Left renal cortex interstitium (tissue), 4 donors: ENCODE measurements at regions not wholly inside any gene's neighbourhood (a gene's known extent, or its start where the extent isn't known, plus 50 kb on each side); places are given as distances from the start of the nearest gene placed in this dataset.

Experiments
- DNase-seq, 4 donors: peaks; one replicate each; pipeline ENCODE4 v3.0.0-alpha.2; 2013; ENCODE audit warnings: low read depth in 4 of 4, low spot score in 2 of 4, missing footprints in 1 of 4

DNA sequence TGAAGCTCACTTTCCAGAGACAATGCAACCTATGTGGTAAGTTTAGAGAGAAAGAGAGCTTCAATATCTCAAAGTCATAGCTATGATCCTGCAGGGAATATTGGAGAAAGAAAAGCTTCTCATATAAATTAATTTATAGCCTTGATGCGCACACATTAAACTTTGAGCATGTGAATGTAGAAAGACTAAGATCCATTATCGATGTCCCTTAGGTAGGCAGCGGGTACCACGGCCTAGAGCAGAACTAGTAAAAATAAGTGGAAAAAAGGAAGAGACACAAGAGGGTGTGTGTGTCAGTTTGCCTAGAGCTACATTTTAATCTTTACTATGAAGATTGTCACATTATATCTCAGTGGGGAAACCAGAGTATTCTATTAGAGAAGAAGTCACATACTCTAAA lies 685.6 kb downstream of the AMY1C start:
- DNase-seq, result no peak

DNA sequence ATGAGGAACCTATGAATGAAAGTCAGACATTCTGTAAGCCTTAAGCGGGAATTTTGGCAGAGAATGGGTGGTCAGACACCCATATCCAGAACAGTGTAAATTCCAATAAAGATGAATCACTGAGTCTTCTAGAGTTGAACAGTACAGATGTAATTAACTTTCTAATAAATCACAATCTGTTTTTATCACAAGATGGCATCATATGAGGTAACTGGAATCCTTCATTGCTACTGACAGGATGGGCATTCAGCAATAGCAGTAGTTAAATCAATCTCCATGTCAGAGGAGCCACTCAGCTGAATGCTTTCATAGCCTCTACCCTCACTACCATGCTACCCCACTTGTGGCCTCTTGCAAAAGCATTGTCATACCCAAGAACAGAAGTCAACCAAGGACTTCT lies 690.3 kb downstream of the AMY1C start:
- DNase-seq, result no peak

DNA sequence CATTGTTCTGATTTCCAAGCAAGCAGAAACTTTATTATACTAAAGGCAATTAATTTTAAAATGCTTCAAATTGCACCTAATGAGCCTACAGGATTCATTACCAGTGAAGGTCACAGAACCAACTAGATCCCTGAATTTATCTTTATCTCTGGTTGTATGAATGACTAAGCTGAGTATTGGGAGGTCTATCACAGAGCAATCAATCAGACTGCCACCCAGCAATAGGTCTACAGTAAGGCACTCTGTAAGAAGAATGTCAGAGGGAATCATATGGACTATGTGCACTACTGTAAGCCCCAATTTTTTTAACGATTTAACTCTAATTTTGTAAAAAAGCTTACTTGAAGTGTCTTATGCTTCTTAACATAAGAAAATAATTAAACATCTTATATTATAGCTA lies 707.0 kb downstream of the AMY1C start:
- no peak for DNase-seq

DNA sequence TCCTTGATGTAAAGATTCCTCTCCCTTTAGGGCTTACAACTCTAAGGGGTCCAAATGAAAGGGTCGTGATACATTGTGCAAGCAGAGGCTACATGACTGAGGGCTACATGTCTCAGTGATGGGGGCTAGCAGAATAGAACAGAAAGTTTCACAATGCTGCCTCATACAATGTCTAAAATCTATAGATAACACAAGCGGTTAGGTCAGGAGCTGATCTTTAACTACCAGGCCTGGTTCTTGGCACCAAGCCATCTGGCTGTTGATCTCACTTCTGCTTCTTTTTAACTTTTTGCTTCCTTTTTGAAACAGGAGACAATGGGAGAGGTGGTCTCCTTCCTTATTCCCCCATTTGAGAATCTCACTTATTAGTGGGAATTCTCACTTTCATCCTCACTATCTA lies 710.2 kb downstream of the AMY1C start:
- no peak for DNase-seq

DNA sequence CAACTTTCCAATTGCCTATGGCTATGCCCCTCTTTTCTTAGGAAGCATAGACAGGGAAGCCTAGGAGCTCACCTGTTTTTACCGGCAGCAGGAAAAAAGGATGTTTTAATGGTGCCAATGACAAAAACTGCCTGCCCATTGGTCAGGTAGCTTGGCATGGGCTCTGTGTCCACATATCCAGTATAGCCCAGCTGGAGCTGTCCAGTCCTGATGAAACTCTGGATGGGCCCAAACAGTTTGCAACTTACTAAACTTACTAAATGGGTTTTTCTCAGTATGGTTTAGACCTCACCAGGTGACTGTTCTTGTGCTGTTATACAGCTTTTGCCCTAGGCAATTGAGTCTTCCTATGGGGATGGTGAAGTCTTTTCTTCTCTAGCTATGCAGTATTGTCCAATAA lies 711.2 kb downstream of the AMY1C start:
- DNase-seq, result no peak

DNA sequence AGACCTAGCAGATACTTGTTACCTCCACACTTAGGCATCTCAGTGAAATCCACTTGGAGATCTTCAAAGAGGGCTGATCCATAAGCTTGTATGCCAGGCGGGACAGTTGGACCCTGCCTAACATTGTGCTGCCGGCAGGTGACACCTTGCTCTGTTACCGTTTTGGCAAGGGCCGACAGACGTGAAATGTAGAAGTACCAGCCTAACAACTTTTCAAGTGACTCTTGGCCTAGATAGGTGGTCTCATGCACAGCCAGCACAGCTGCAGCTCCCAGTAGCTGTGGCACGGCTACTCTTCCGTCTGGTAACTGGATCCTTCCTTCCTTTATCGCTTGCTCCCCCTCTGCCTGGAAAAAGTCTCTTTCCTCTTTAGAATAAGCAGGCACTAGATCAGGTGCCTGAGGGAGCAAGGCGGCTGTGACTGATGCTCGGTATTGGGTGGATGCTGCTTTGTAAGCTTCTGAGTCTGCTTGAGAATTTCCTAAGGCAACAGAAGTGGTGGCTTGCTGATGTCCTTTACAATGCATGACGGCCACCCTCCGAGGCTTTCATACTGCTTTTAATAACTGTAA lies 713.5 kb downstream of the AMY1C start:
- DNase-seq, result no peak

DNA sequence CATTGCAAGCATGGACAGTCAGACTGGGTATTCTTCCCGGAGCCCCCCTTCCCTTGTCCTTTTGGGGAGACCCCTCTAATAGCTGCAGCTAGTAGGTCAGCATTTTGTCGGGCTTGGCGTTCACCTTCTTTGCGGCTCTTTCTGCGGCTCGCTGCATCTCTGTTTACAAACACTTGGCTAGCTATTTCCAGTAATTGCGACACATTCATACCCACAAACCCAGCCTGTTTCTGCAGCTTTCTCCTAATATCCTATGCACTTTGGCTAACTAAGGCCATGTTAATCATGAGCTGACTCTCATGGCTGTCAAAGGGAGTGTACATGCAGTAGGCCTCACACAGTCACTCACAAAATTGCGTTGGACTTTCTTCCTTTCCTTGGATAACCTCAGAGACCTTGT lies 716.4 kb downstream of the AMY1C start:
- no peak for DNase-seq

DNA sequence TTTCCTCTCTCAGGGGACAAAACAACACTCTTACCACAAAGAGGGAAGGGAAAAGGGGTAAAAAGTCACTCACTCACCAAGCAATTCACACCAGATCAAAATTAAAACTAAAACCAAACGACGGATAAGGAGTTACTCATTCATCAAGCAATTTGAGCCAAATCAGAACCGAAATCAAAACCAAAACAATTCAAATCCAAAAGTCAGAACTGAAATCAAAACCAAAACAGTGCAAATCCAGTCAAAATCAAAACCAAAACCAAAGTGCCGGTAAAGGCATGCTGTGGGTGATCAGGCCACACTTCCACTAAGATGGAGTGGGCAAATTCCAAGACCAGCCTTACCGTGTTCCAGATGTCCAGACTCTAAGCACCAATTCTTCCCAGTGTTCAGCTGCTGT lies 717.9 kb downstream of the AMY1C start:
- no peak for DNase-seq

DNA sequence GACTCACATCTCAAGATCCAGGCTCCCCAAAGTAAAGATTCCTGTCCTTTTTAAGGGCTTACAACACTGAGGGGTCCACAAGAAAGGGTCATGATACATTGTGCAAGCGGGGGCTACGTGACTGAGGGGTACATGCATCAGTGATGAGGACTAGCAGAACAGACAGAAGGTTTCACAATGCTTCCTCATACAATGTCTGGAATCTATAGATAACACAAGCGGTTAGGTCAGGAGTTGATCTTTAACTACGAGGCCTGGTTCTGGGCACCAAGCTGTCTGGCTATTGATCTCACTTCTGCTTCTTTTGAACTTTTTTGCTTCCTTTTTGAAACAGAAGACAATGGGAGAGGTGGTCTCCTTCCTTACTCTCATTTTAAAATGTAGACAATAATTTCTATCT lies 718.6 kb downstream of the AMY1C start:
- DNase-seq, result no peak

DNA sequence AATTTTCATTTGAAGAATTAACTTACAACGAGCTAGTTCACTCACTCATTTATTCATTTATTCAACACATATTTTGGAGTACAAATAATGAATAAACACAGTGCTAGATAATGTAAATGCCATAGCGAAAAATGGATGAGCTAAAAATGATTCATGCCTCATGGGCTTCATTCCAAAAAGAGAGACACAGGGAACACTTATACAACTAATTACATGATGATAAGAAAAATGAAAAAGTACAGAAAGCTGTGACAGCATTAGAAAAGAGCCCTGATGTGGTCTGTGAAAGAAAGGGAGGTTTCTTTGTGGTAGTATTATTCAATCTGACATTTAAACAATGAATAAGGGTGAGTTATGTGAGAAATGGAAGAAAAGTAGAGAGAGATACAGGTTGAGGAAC lies 726.4 kb downstream of the AMY1C start:
- no peak for DNase-seq

DNA sequence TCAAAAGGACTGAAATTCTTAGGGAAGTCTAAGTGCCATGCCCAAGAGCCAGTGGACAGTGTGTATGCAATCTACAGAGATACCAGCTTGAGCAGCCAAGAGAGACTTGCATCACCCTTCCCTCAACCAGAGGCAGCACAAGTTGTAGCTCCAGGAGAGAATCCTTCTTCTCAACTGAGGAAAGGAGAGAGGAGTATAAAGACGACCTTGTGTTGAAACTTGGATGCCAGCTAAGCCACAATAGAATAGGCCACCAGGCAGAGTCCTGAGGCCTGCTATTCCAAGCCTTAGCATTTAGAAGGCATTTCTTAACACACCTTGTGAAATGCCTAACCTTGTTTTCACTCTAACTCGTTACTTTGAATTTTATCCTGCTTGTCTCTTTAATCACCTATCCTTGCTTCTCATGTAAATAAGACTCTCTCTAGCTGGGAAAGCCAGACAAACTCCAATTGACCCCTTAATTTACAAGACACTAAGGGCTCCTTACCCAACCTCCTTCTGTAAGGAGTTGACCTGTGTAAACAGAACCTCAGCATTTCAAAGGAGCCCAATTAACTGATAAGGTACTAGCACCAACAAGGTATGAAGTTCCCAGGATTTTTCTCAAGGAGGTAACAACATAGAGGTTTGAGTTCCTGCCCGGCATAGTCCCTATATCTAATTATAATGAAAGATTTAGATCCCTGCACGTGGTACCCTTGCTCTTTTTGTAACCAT lies 738.8 kb downstream of the AMY1C start:
- DNase-seq, result no peak

DNA sequence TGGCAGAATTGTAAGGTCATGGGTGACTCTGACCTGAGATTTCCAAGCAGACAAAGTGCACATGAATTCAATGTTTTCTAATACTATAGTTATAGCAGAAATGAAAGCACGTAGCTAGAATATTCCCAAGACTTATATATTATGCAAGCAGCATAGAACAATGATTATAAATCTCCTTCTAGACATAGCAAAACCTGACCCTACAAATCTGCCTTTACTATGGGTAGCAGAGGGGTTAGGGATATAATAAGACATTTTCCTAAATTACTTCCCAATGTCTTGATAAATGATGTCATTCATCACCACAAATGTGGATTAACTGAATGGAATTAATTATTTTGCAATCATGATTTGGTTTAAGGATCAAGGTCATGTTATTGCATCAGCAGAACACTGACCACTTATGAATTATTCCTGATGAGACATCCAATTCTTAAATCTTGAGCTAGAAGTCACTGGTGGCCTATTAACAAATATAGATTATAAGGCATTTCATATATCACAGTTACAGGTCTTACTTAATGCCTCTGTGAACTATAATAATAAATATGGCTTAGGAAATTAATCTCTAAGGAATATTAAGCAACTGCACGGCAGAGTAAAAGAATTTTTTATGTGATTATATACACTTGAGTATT lies 776.6 kb downstream of the AMY1C start:
- DNase-seq, result no peak

DNA sequence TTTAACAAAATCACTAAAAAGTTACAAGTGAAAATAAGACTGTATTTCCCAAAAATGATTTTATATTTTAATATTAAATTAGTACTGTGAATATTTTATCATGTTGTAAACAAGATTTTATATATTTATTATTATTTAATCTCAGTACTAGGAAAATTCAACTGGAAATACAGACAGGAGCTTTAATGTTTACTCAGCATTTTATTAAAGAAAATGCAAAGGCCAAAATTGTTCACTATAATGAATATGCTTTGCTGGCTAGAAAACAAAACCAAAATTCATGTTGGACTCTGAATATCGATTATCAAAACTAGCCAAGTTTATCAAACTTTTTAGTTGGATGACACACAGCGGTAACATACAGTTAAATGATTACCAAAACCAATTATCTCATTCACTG lies 782.3 kb downstream of the AMY1C start:
- no peak for DNase-seq

DNA sequence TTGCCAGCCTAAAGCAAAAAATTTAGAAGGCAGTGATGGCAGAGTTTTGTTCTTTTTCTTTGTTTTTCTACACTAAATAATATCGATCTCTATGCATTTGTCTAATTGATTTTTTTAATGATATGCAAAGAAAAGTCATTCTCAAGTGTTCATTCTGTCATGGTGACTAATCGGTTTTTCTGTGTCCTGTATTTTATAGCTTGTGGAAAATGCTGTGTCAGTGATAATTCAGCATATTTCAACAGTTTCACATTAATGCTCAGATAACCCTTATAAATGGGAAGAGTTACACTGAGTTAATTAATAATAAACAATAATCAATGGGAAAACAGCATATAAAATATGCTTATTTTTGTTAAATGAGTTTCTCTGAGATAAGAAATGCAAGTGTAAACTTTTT lies 824.9 kb downstream of the AMY1C start:
- no peak for DNase-seq

DNA sequence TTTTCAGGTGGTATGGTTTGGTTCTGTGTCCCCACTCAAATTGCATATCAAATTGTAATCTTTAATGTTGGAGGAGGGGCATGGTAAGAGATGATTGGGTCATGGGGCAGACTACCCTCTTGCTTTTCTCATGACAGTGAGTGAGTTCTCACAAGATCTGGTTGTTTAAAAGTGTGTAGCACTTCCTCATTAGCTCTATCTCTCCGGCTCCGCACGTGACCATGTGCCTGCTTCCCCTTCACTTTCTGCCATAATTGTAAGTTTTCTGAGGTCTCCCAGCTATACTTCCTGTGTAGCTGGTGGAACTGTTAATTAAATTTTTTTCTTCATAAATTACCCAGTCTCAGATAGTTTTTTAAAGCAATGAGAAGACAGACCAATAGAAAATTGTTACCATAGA lies 843.2 kb downstream of the AMY1C start:
- no peak for DNase-seq

DNA sequence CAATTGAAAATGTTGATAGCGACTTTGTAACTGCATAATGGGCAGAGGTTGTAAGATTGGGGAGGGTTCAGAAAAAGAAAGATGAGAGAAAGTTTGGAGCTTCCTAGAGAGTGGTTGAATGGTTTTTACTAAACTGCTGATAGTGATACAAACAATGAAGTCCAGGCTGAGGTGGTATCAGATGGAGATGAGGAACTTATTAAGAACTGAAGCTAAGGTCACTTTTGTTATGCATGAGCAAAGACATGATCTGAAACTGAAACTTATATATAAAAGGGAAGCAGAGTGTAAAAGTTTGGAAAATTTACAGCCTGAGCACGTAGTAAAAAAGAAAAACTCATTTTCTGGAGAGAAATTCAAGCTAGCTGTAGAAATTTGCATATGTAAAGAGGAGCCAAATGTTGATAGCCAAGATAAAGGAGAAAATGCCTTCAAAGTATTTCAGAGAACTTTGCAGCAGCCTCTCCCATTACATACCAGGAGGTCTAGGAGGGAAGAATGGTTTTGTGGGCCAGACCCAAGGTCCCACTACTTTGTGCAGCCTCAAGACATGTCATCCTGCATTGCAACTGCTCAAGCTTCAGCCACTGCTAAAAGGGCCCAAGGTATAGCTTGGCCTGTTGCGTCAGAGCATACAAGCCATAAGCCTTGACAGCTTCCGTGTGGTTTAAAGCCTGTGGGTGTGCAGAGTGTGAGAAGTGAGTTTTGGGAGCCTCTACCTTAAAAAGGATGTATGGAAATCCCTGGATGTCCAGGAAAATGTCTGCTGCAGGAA lies 843.9 kb downstream of the AMY1C start:
- DNase-seq, result no peak

DNA sequence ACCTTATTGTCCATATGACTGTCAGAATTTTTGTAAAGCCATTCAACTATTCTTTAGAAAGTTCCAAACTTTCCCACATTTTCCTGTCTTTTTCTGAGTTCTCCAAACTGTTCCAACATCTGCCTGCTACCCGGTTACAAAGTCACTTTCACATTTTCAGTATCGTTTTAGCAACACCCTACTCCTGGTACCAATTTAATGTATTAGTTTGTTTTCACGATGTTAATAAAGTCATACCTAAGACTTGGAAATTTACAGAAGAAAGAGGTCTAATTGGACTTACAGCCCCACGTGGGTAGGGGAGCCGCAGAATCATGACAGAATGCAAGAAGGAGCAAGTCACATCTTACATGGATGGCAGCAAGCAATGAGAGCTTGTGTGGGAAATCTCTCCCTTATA lies 867.8 kb downstream of the AMY1C start:
- no peak for DNase-seq

DNA sequence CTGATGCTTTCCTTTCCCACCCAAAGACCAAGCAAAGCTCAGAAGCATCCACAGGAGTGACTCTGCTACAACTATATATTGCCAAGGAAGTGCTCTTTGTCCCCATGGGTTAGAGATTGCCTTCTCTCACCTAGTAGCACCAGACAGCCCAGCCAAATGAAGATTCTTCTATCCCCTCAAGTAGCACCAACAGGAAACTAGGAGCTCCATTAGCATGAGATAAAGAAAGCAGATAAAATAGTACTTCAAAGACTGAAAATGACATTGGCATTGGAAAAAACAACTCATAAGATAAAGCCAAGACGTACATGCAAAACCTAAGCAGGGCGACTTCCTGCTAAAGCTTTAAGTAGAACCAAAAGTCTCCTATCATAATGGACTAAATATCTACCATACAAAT lies 871.5 kb downstream of the AMY1C start:
- DNase-seq, result no peak

DNA sequence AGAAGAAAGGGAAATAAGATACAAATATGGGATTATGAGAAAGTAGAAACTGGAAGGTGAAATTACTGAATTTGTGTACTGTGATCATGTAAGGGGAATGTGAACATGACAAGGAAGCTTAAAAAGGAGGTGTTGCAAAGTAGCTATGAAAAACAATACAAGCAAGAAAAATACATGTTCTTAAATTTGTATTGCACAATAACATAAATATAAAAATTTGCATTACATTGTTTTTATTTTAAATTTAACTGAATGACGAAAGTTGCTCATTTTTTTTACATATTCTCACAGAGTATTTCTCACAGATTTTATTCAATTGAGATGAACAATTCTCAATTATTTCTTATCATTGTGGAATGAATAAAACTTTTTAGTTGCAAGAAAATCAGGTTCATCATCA lies 874.8 kb downstream of the AMY1C start:
- no peak for DNase-seq

DNA sequence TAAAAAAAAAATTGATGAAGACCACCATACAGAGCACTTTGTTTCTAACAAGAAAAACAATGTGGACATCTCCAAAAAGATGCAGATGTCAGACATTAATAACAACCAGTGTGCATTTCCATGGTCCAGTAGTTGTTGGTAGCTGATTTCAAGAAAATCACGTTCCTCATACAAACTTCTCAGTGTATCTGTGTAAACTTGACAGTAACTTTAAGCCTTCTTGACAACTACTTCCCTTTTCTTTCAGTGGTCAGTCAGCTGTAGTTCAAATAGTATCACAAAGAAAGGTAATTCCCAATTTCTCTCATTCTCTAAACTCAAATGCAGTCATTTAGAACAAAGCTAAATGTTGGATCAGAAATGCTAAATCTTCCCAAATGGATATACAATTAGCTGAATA lies 879.9 kb downstream of the AMY1C start:
- no peak for DNase-seq

DNA sequence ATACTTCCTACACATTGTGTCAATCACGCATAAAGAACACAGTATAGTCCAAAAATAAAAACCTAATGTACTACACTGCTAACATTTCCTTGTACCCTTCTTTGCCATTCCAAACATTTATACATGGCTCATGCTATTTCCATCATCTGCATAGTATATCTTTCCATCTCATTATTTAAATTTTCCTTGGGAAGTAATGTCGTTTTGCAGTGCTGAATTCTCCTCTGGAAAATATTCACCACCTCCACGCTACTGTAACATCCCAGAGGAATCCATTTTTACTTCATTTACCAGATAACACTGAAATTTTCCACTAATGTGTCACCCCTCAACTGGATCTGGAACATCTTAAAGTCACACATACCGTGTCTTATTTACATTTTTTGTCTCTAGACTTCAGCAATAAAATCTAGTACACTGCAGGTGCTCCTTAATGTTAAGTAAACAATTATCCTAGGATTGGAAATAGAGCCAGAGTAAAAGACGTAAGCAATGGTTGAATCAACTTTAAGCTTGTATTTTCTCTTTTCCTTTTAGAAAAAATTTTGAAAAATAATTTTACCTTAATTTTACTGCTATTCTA lies 881.0 kb downstream of the AMY1C start:
- no peak for DNase-seq
